Activated naive CD8-positive, alpha-beta T cell treated with anti-CD3 and anti-CD28 coated beads, Interleukin-2, amount 50 U/mL, for 24 hours (primary cell): ENCODE measurements at regions not wholly inside any gene's neighbourhood (a gene's known extent, or its start where the extent isn't known, plus 50 kb on each side); places are given as distances from the start of the nearest gene placed in this dataset.

Experiments used
- ATAC-seq: fragments of 150-1000 bp; cut with Tn5 transposase; one replicate; pipeline ENCODE4 v1.10.0; 2021
- DNase-seq: peaks from one replicate; pipeline ENCODE4 v3.0.0; 2021
- H3K27ac Mint-ChIP-seq: one replicate; pipeline ENCODE4 v1.8.0; 2021; ENCODE audit warnings: mild to moderate bottlenecking, mixed read lengths
- H3K27me3 Mint-ChIP-seq: one replicate; pipeline ENCODE4 v1.8.0; 2021; ENCODE audit warnings: mixed read lengths
- H3K36me3 Mint-ChIP-seq: one replicate; pipeline ENCODE4 v1.8.0; 2021; ENCODE audit warnings: low read depth, mixed read lengths
- H3K4me1 Mint-ChIP-seq: one replicate; pipeline ENCODE4 v1.8.0; 2021; ENCODE audit warnings: mixed read lengths
- H3K4me3 Mint-ChIP-seq: one replicate; pipeline ENCODE4 v1.8.0; 2021; ENCODE audit warnings: mild to moderate bottlenecking, moderate library complexity, mixed read lengths
- H3K9me3 Mint-ChIP-seq: one replicate; pipeline ENCODE4 v1.8.0; 2021; ENCODE audit warnings: mixed read lengths

DNA sequence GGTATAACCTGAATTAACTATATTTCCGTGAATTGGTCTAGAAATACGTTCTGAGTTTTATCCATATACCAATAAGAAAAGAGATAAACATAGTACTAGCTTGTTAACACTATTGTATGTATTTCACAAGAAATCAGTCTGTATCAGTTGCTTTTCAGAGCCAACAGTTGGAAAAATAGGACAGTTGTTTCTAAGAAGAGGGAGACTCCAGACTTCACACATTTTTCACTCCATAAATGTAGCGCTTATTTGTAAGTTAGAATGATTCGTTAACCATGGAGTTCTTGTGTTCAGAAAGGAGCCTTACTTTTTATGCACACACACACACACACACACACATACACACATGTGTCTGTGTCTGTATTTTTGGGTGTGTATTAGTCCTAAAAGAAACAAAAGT is 376.7 kb upstream of the SMIM31 start:
- no peaks in the 10 kb centered on the region for H3K4me1 Mint-ChIP-seq
- no peaks in the 10 kb centered on the region for H3K36me3 Mint-ChIP-seq
- H3K27me3 Mint-ChIP-seq: peaks cover 7% of the 10 kb centered on the region
- no peaks in the 10 kb centered on the region for H3K9me3 Mint-ChIP-seq
- ATAC-seq: no peak
- DNase-seq: no peak
- H3K4me3 Mint-ChIP-seq: no peak overlapping the region
- H3K27ac Mint-ChIP-seq: no peak overlapping the region

DNA sequence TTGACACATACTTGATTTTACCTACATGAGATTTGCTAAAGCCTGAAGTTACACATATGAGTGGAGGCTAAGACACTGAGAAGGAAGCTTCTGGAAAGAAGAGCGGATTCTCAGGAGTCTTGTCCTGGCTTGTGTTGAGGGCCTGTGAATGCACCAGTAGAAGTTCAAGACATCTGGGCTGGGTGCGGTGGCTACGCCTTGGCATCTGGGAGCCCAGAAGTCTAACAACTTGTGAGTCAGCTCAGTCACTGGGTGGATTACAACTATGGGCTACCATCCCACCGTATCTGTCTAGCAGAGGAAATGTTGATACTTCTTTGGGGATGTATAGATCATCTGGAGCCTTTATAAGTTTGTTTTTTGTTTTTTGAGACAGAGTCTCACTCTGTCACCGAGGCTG is 375.6 kb upstream of the SMIM31 start:
- no peak overlapping the region for H3K27ac Mint-ChIP-seq
- H3K36me3 Mint-ChIP-seq: no peaks in the 10 kb centered on the region
- no peak overlapping the region for H3K4me3 Mint-ChIP-seq
- no peaks in the 10 kb centered on the region for H3K4me1 Mint-ChIP-seq
- DNase-seq: no peak
- H3K27me3 Mint-ChIP-seq: peaks cover 15% of the 10 kb centered on the region
- ATAC-seq: no peak
- no peaks in the 10 kb centered on the region for H3K9me3 Mint-ChIP-seq

GRCh38 chr4:164379694-164380093 is 374.2 kb upstream of the SMIM31 start:
- H3K36me3 Mint-ChIP-seq: no peaks in the 10 kb centered on the region
- H3K4me3 Mint-ChIP-seq: no peak overlapping the region
- H3K27me3 Mint-ChIP-seq: peaks cover 19% of the 10 kb centered on the region
- DNase-seq (no peak), ATAC-seq (no peak)
- no peak overlapping the region for H3K27ac Mint-ChIP-seq
- H3K9me3 Mint-ChIP-seq: no peaks in the 10 kb centered on the region
- no peaks in the 10 kb centered on the region for H3K4me1 Mint-ChIP-seq

- H3K9me3 Mint-ChIP-seq: no peaks in the 10 kb centered on the region
- H3K27ac Mint-ChIP-seq: no peak overlapping the region
- no peaks in the 10 kb centered on the region for H3K36me3 Mint-ChIP-seq
- ATAC-seq (no peak), DNase-seq (no peak)
- no peak overlapping the region for H3K4me3 Mint-ChIP-seq
- no peaks in the 10 kb centered on the region for H3K4me1 Mint-ChIP-seq
- peaks cover 22% of the 10 kb centered on the region for H3K27me3 Mint-ChIP-seq
Observed at GRCh38 chr4:164381859-164382258, 372.1 kb upstream of the SMIM31 start.

- H3K36me3 Mint-ChIP-seq: no peaks in the 10 kb centered on the region
- H3K4me1 Mint-ChIP-seq: no peaks in the 10 kb centered on the region
- peaks cover 24% of the 10 kb centered on the region for H3K27me3 Mint-ChIP-seq
- DNase-seq (no peak), ATAC-seq (no peak)
- H3K27ac Mint-ChIP-seq: no peak overlapping the region
- H3K4me3 Mint-ChIP-seq: no peak overlapping the region
- H3K9me3 Mint-ChIP-seq: no peaks in the 10 kb centered on the region
Observed at GRCh38 chr4:164383058-164383357, 370.9 kb upstream of the SMIM31 start.

- Mint-ChIP-seq H3K4me3 (no peak overlapping the region), H3K9me3 (no peaks in the 10 kb centered on the region), H3K36me3 (no peaks in the 10 kb centered on the region), H3K27ac (no peak overlapping the region), H3K4me1 (no peaks in the 10 kb centered on the region), H3K27me3 (peaks cover 24% of the 10 kb centered on the region)
- ATAC-seq: peak; percentile 33
- DNase-seq: peak; percentile 1
Observed at GRCh38 chr4:164383358-164384220, 370.3 kb upstream of the SMIM31 start.

DNA sequence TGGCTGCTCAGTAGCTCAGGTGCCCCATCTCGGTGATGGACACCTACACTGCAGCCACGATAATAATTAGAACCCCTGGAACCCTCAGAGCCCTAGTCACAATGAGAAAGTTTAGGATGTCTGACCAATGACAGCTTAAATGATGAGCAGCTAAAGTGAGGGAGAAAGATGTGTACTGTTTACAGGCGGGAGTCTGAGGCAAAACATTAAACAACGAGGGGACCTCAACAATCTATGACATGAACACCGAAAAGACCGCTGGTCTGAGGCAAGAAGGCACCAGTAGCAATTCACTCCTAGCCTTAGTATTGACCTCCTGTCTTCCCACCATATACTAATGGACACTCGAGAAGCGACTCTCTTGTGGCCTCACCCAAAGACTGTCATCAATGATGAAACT is 369.5 kb upstream of the SMIM31 start:
- peaks cover 24% of the 10 kb centered on the region for H3K27me3 Mint-ChIP-seq
- H3K36me3 Mint-ChIP-seq: no peaks in the 10 kb centered on the region

DNA sequence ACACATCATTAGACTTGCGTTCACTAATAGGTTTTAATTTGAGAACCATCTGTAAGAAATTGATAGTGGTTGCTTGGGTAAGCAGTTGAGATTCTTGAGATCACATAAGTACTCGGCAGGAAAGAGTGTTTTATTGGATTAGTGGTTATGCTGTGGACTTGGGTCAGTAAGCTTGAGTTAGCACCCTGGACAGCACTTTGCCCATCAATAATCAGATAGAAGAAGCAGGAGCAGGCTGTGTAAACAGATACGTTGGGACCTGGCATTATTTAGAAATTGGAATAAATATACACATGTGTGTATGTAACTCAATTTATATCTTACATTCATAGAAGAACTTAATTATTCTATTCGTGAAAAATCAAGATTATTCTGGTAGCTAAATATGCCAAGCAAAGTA is 357.5 kb upstream of the SMIM31 start:
- H3K4me3 Mint-ChIP-seq: no peak overlapping the region

More for the DNA sequence above, 369.5 kb upstream of the SMIM31 start:
- Mint-ChIP-seq H3K4me3 (no peak overlapping the region), H3K9me3 (no peaks in the 10 kb centered on the region), H3K4me1 (no peaks in the 10 kb centered on the region), H3K27ac (no peak overlapping the region)
- ATAC-seq (no peak), DNase-seq (no peak)

DNA sequence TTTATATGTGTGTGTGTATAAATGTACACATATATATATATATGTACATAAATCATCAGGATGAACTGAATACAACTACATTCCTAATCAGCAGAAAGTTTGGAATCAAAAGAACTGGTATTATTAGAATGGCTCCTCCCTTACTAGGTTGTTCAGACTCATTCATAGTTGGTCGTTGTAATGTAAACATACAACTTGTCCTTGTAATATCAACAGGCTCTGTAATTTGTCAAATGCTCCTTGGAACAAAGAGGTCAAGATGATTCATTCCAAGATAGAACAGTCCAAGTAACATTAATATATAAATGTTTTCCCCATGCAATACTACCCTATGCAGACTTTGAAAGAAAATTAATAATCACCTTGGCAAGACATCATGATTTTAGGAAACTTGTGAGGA is 351.4 kb upstream of the SMIM31 start:
- Mint-ChIP-seq H3K36me3 (no peaks in the 10 kb centered on the region), H3K4me1 (no peaks in the 10 kb centered on the region), H3K27ac (no peak overlapping the region), H3K9me3 (peaks cover 6% of the 10 kb centered on the region), H3K4me3 (no peak overlapping the region), H3K27me3 (no peaks in the 10 kb centered on the region)
- ATAC-seq: no peak
- DNase-seq: no peak

More for the DNA sequence above, 357.5 kb upstream of the SMIM31 start:
- no peak for ATAC-seq
- Mint-ChIP-seq H3K4me1 (no peaks in the 10 kb centered on the region), H3K27me3 (no peaks in the 10 kb centered on the region), H3K36me3 (no peaks in the 10 kb centered on the region), H3K9me3 (peaks cover 9% of the 10 kb centered on the region), H3K27ac (no peak overlapping the region)
- DNase-seq: no peak

GRCh38 chr4:164405774-164406173 is 348.2 kb upstream of the SMIM31 start:
- Mint-ChIP-seq H3K4me1 (no peaks in the 10 kb centered on the region), H3K36me3 (no peaks in the 10 kb centered on the region), H3K4me3 (no peak overlapping the region), H3K27ac (no peak overlapping the region), H3K9me3 (no peaks in the 10 kb centered on the region), H3K27me3 (peaks cover 2% of the 10 kb centered on the region)
- no peak for DNase-seq
- ATAC-seq: no peak

GRCh38 chr4:164408831-164409230 is 345.1 kb upstream of the SMIM31 start:
- no peak for DNase-seq
- Mint-ChIP-seq H3K27me3 (peaks cover 2% of the 10 kb centered on the region), H3K4me3 (no peak overlapping the region), H3K4me1 (no peaks in the 10 kb centered on the region), H3K9me3 (no peaks in the 10 kb centered on the region), H3K27ac (no peak overlapping the region), H3K36me3 (no peaks in the 10 kb centered on the region)
- ATAC-seq: no peak

DNA sequence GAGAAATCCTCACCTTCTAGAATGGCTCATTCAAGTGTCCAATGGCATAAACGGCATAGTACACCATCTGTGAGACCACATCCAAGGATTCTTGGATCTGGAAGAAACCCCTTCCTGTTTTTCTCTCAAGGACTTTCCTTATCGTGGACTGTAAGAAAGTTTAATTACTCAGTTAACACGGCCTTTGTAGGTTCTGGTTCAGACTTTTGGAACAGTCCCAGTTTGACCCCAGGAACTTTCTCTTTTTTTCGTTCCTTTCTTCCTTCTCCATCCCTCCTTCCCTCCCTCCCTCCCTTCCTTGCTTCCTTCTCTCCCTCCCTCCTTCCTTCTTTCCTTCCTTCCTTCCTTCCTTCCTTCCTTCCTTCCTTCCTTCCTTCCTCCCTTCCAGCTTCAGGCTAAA is 343.5 kb upstream of the SMIM31 start:
- no peak for ATAC-seq

DNA sequence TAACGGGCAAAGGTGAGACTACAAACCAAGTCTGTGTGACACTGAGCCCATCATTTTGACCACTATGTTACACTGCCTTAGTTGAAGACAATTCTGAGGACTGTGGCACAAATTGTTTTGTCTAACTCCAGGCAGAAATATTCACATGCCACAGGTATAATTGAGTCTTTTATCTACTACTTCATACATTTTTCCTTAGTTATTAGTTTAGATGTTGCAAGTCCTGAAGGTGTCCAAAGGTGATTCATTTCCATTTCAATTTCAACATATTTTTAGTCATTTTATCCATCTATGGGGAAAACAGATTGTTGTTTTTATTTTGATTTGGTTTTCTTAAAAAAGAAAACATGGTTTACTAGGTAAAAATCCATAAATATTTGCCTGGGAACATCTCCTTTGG is 341.7 kb upstream of the SMIM31 start:
- Mint-ChIP-seq H3K27ac (no peak overlapping the region), H3K36me3 (no peaks in the 10 kb centered on the region), H3K4me3 (no peak overlapping the region), H3K4me1 (no peaks in the 10 kb centered on the region), H3K9me3 (no peaks in the 10 kb centered on the region), H3K27me3 (peaks cover 2% of the 10 kb centered on the region)
- ATAC-seq (no peak), DNase-seq (no peak)

More for the DNA sequence above, 343.5 kb upstream of the SMIM31 start:
- H3K27me3 Mint-ChIP-seq: peaks cover 2% of the 10 kb centered on the region
- H3K4me1 Mint-ChIP-seq: no peaks in the 10 kb centered on the region
- H3K27ac Mint-ChIP-seq: no peak overlapping the region
- H3K36me3 Mint-ChIP-seq: no peaks in the 10 kb centered on the region
- DNase-seq: no peak
- H3K9me3 Mint-ChIP-seq: no peaks in the 10 kb centered on the region
- H3K4me3 Mint-ChIP-seq: no peak overlapping the region

DNA sequence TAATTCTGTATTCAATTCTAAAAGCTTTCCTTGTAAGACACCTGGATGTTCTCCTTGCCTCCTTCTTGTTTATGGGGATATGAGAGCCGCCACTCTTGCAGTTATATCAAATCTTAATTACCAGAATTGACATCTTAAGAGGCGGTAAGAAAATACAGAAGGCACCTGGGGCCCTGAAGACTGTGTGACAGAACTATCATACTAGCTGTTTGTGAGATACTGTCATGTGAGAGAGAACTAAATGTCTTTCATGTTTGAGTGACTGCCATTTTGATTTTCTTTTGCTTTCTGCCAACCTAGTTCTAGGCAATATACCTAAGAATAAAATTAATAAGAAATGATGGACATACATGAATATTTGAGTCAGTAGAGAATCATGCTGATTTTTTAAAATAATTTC is 340.2 kb upstream of the SMIM31 start:
- Mint-ChIP-seq H3K4me3 (no peak overlapping the region), H3K27ac (no peak overlapping the region), H3K9me3 (no peaks in the 10 kb centered on the region), H3K27me3 (peaks cover 2% of the 10 kb centered on the region), H3K36me3 (no peaks in the 10 kb centered on the region), H3K4me1 (no peaks in the 10 kb centered on the region)
- DNase-seq: no peak
- no peak for ATAC-seq

DNA sequence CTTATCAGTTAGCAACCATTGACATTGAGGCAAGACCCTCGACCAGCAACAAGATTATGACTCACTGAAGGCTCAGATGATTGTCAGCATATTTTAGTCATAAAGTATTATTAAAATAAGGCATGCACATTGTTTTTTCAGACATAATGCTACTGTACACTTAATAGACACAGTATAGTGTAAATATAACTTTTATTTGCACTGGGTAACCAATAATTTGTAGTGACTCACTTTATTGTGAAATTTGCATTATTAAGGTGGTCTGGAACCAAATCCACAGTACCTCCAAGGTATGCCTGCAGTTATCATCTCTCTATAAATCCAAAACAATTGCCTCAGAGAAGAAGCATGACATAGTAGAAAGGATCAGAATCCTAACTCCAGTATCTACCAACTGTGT is 330.1 kb upstream of the SMIM31 start:
- H3K27ac Mint-ChIP-seq: no peak overlapping the region
- peaks cover 7% of the 10 kb centered on the region for H3K9me3 Mint-ChIP-seq
- no peaks in the 10 kb centered on the region for H3K36me3 Mint-ChIP-seq
- H3K27me3 Mint-ChIP-seq: no peaks in the 10 kb centered on the region
- H3K4me1 Mint-ChIP-seq: no peaks in the 10 kb centered on the region
- ATAC-seq (no peak), DNase-seq (no peak)
- H3K4me3 Mint-ChIP-seq: no peak overlapping the region

DNA sequence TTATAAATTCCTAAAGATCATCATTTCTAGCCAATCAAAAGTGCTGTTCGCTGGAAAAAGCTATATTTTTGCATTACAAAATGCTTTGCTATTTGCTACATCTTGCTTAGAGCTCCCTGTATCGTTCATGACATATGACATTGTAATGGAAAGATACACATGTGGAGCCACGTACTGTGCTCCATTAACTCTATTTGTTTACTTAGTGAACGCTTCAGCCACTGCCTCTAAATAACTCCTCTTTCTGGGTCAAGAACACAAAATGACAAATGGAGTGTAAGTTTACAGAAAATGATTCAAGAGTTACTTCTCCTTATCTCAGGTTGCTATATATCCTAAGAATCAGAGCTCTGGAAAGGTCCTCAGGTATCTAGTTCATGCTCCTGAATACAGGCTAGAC is 329.1 kb upstream of the SMIM31 start:
- no peaks in the 10 kb centered on the region for H3K4me1 Mint-ChIP-seq
- DNase-seq (no peak), ATAC-seq (no peak)
- H3K9me3 Mint-ChIP-seq: peaks cover 7% of the 10 kb centered on the region
- H3K27me3 Mint-ChIP-seq: no peaks in the 10 kb centered on the region
- no peak overlapping the region for H3K27ac Mint-ChIP-seq
- H3K36me3 Mint-ChIP-seq: no peaks in the 10 kb centered on the region
- no peak overlapping the region for H3K4me3 Mint-ChIP-seq
